Hepatocyte (in vitro differentiated cells): ENCODE measurements at regions not wholly inside any gene's neighbourhood (a gene's known extent, or its start where the extent isn't known, plus 50 kb on each side); places are given as distances from the start of the nearest gene placed in this dataset.

ENCODE experiments used
- DNase-seq: peaks from one replicate; pipeline ENCODE4 v3.0.0-alpha.2; 2016; ENCODE audit warnings: low spot score
- H2AFZ ChIP-seq: fragments of 200-600 bp; sonication (generic); 2 replicates; pipeline ENCODE4 v1.6.0; 2016; ENCODE audit warnings: antibody characterized with exemption, mild to moderate bottlenecking
- H3K27ac ChIP-seq: fragments of 200-600 bp; sonication (generic); 2 replicates; pipeline ENCODE4 v1.5.1; 2016; ENCODE audit warnings: mild to moderate bottlenecking
- H3K27me3 ChIP-seq: fragments of 200-600 bp; sonication (generic); 2 replicates; pipeline ENCODE4 v1.6.1; 2016
- H3K36me3 ChIP-seq: fragments of 200-600 bp; sonication (generic); replicated peaks from 2 replicates; pipeline ENCODE4 v1.5.1; 2016; ENCODE audit warnings: low read depth; ENCODE audit not compliant: insufficient read depth
- H3K4me1 ChIP-seq: fragments of 200-600 bp; sonication (generic); 2 replicates; pipeline ENCODE4 v1.5.1; 2016; ENCODE audit warnings: mild to moderate bottlenecking, moderate library complexity; ENCODE audit not compliant: insufficient read depth
- H3K4me2 ChIP-seq: fragments of 200-600 bp; sonication (generic); 2 replicates; pipeline ENCODE4 v1.6.0; 2016
- H3K4me3 ChIP-seq: fragments of 200-600 bp; sonication (generic); 2 replicates; pipeline ENCODE4 v1.5.1; 2016; ENCODE audit warnings: mild to moderate bottlenecking
- H3K79me2 ChIP-seq: fragments of 200-600 bp; sonication (generic); 2 replicates; pipeline ENCODE4 v1.6.0; 2017; ENCODE audit warnings: mild to moderate bottlenecking
- H3K9me2 ChIP-seq: fragments of 200-600 bp; sonication (generic); replicated peaks from 2 replicates; pipeline ENCODE4 v1.6.0; 2017; ENCODE audit warnings: mild to moderate bottlenecking; ENCODE audit not compliant: insufficient read depth
- H3K9me3 ChIP-seq: fragments of 200-600 bp; sonication (generic); 2 replicates; pipeline ENCODE4 v1.5.1; 2016; ENCODE audit warnings: low read depth, mild to moderate bottlenecking
- H4K20me1 ChIP-seq: fragments of 200-600 bp; sonication (generic); 2 replicates; pipeline ENCODE4 v1.6.0; 2016; ENCODE audit warnings: mild to moderate bottlenecking; ENCODE audit not compliant: insufficient read depth, poor library complexity, severe bottlenecking
- CTCF ChIP-seq: fragments of 200-600 bp; sonication (generic); IDR thresholded peaks from 2 replicates; pipeline ENCODE4 v1.5.1; 2016; ENCODE audit warnings: antibody characterized with exemption, mild to moderate bottlenecking; ENCODE audit not compliant: poor library complexity
- EZH2 ChIP-seq: fragments of 200-600 bp; sonication (generic); IDR thresholded peaks from 2 replicates; pipeline ENCODE4 v1.6.1; 2016; ENCODE audit warnings: antibody characterized with exemption, mild to moderate bottlenecking, borderline replicate concordance
- EZH2phosphoT487 ChIP-seq: fragments of 200-600 bp; sonication (generic); IDR thresholded peaks from one replicate; pipeline ENCODE4 v1.6.1; 2018; ENCODE audit warnings: antibody characterized with exemption, mild to moderate bottlenecking, low read depth, moderate library complexity; ENCODE audit not compliant: unreplicated experiment, severe bottlenecking
- WGBS: methylation state at CpG from one replicate; pipeline ENCODE4 v1.1.6; 2016; ENCODE audit warnings: low lambda C conversion rate; ENCODE audit errors: missing lambda C conversion rate; 5-methylcytosine and 5-hydroxymethylcytosine counted together

GRCh38 chr5:175045820-175046219 is 321.4 kb downstream of the MSX2 start:
- no peaks in the 10 kb centered on the region for H3K4me1 ChIP-seq
- H3K27ac ChIP-seq, result no peak overlapping the region
- H4K20me1 ChIP-seq, result no peaks in the 10 kb centered on the region
- TF ChIP-seq EZH2phosphoT487 (no peak), CTCF (no peak), EZH2 (no peak)
- H2AFZ ChIP-seq, result no peak overlapping the region
- H3K9me2 ChIP-seq, result no peaks in the 10 kb centered on the region
- H3K27me3 ChIP-seq, result no peaks in the 10 kb centered on the region
- DNase-seq, result no peak
- 93% methylated on average over 5 of the region's 5 CpGs for WGBS
- no peak overlapping the region for H3K4me2 ChIP-seq
- no peak overlapping the region for H3K4me3 ChIP-seq
- H3K79me2 ChIP-seq, result no peaks in the 10 kb centered on the region
- no peaks in the 10 kb centered on the region for H3K9me3 ChIP-seq
- H3K36me3 ChIP-seq, result no peaks in the 10 kb centered on the region

GRCh38 chr5:175037820-175038219 is 313.4 kb downstream of the MSX2 start:
- Histone ChIP-seq H3K4me3 (no peak overlapping the region), H3K9me3 (no peaks in the 10 kb centered on the region), H3K4me2 (no peak overlapping the region), H3K36me3 (no peaks in the 10 kb centered on the region), H4K20me1 (no peaks in the 10 kb centered on the region), H2AFZ (no peak overlapping the region), H3K79me2 (no peaks in the 10 kb centered on the region), H3K27ac (no peak overlapping the region), H3K27me3 (no peaks in the 10 kb centered on the region), H3K4me1 (no peaks in the 10 kb centered on the region), H3K9me2 (no peaks in the 10 kb centered on the region)
- TF ChIP-seq EZH2, result no peak
- TF ChIP-seq EZH2phosphoT487, result no peak
- TF ChIP-seq CTCF, result no peak
- 96% methylated on average over 2 of the region's 2 CpGs for WGBS
- DNase-seq, result no peak

GRCh38 chr5:175035882-175036533 is 311.6 kb downstream of the MSX2 start:
- DNase-seq, result no peak
- H4K20me1 ChIP-seq, result no peaks in the 10 kb centered on the region
- WGBS, result 30% methylated on average over 1 of the region's 1 CpG
- no peak overlapping the region for H3K4me3 ChIP-seq
- H3K4me1 ChIP-seq, result no peaks in the 10 kb centered on the region
- no peaks in the 10 kb centered on the region for H3K9me3 ChIP-seq
- no peaks in the 10 kb centered on the region for H3K36me3 ChIP-seq
- H3K9me2 ChIP-seq, result no peaks in the 10 kb centered on the region
- TF ChIP-seq CTCF, result no peak
- TF ChIP-seq EZH2phosphoT487, result no peak
- no peak for TF ChIP-seq EZH2
- H3K27ac ChIP-seq, result no peak overlapping the region
- H3K79me2 ChIP-seq, result no peaks in the 10 kb centered on the region
- H3K4me2 ChIP-seq, result no peak overlapping the region
- H3K27me3 ChIP-seq, result no peaks in the 10 kb centered on the region
- no peak overlapping the region for H2AFZ ChIP-seq

GRCh38 chr5:175034924-175035323 is 310.5 kb downstream of the MSX2 start:
- Histone ChIP-seq H3K9me3 (no peaks in the 10 kb centered on the region), H2AFZ (no peak overlapping the region), H3K9me2 (no peaks in the 10 kb centered on the region), H3K27ac (no peak overlapping the region), H3K4me2 (no peak overlapping the region), H3K4me3 (no peak overlapping the region), H3K4me1 (no peaks in the 10 kb centered on the region), H3K27me3 (no peaks in the 10 kb centered on the region), H3K79me2 (no peaks in the 10 kb centered on the region), H4K20me1 (no peaks in the 10 kb centered on the region), H3K36me3 (no peaks in the 10 kb centered on the region)
- WGBS, result 93% methylated on average over 3 of the region's 3 CpGs
- no peak for DNase-seq
- no peak for TF ChIP-seq EZH2
- no peak for TF ChIP-seq EZH2phosphoT487
- TF ChIP-seq CTCF, result no peak
